ENCODE measurements at regions not wholly inside any gene's neighbourhood (a gene's known extent, or its start where the extent isn't known, plus 50 kb on each side); places are given as distances from the start of the nearest gene placed in this dataset.

GRCh38 chr6:139538366-139538765, 163.9 kb upstream of the CITED2 start:
- TF ChIP-seq CTCF (IDR thresholded peaks at IDR 0.05; ENCODE audit: low read length): no peak
- no peak for TF ChIP-seq EZH2 (optimal IDR thresholded peaks at IDR 0.05; ENCODE audit: low read depth, low read length)
